22Rv1 (cell line): ENCODE measurements at regions not wholly inside any gene's neighbourhood (a gene's known extent, or its start where the extent isn't known, plus 50 kb on each side); places are given as distances from the start of the nearest gene placed in this dataset.

Experiments used
- ZFX ChIP-seq: fragments of 450-650 bp; IDR thresholded peaks from 2 replicates; pipeline ENCODE4 v1.6.1; 2017; ENCODE audit warnings: antibody characterized with exemption, borderline replicate concordance
- TF ChIP-seq, protein P1 (sequence below): fragments of 450-650 bp; IDR thresholded peaks from 2 replicates; pipeline ENCODE4 v1.5.1; 2017; ENCODE audit warnings: mild to moderate bottlenecking

DNA sequence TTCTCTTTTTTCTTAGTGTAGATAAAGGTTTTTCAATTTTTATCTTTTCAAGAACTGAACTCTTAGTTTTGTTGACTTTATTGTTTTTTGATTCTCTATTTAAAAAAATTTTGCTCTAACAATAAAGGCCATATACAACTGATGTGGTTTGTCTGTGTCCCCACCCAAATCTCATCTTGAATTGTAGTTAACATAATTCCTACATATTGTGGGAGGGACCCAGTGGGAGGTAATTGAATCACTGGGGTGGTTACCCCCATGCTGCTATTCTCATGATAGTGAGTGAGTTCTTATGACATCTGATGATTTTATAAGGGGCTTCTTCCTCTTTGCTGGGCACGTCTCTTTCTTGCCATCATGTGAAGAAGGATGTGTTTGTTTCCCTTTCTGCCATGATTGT, 199.8 kb downstream of the DHX35 start:
- TF ChIP-seq, protein P1, sequence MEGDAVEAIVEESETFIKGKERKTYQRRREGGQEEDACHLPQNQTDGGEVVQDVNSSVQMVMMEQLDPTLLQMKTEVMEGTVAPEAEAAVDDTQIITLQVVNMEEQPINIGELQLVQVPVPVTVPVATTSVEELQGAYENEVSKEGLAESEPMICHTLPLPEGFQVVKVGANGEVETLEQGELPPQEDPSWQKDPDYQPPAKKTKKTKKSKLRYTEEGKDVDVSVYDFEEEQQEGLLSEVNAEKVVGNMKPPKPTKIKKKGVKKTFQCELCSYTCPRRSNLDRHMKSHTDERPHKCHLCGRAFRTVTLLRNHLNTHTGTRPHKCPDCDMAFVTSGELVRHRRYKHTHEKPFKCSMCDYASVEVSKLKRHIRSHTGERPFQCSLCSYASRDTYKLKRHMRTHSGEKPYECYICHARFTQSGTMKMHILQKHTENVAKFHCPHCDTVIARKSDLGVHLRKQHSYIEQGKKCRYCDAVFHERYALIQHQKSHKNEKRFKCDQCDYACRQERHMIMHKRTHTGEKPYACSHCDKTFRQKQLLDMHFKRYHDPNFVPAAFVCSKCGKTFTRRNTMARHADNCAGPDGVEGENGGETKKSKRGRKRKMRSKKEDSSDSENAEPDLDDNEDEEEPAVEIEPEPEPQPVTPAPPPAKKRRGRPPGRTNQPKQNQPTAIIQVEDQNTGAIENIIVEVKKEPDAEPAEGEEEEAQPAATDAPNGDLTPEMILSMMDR, result no peak
- TF ChIP-seq ZFX, result no peak
